K562 (cell line): ENCODE measurements at regions not wholly inside any gene's neighbourhood (a gene's known extent, or its start where the extent isn't known, plus 50 kb on each side); places are given as distances from the start of the nearest gene placed in this dataset.

Experiments
- ATAC-seq: fragments of 200-7000 bp; cut with Tn5 transposase; 3 replicates; pipeline ENCODE4 v1.9.1; 2020; ENCODE audit warnings: moderate library complexity
- BruUV-seq: library from RNA; stranded (reverse); fragments of 400-500 nt; replicated peaks from 2 replicates; lab custom pipeline; 2021; lab: Mats Ljungman, UMichigan
- CTCF ChIA-PET: fragments of 300-600 bp; formaldehyde crosslinking; extraction: SDS; loops from one replicate; lab custom pipeline; 2021; ENCODE audit warnings: low intra/inter-chr PET ratio; lab: Yijun Ruan, JAX
- POLR2A ChIA-PET: fragments of 300-600, 350-650 bp; sonication (Branson Sonifier 250); formaldehyde crosslinking; extraction: SDS; loops from one replicate; lab custom pipeline; 2021; ENCODE audit warnings: antibody characterized with exemption, inconsistent platforms; lab: Yijun Ruan, JAX
- DNase-seq, 4 experiments: peaks; one replicate each; pipeline versions ENCODE4 v3.0.0 to v3.0.0-alpha.2; 2011 to 2018; ENCODE audit warnings: low spot score in 3 of 4, mixed read lengths in 3 of 4; ENCODE audit errors: extremely low read depth in 1 of 4
- FAIRE-seq: peaks from 2 replicates; lab custom pipeline; 2011; peaks lifted over from hg19 to GRCh38; lab: Jason Lieb, UNC
- H2AFZ ChIP-seq: 2 replicates; pipeline ENCODE4 v1.6.0; 2011; ENCODE audit warnings: low read depth, low read length, control low read depth, inconsistent platforms
- H3K27ac ChIP-seq: fragments of 200-600 bp; 3 replicates; pipeline ENCODE4 v1.8.0; 2011; ENCODE audit warnings: low read depth, mild to moderate bottlenecking, control low read depth, inconsistent platforms, low read length, moderate library complexity, mixed read lengths; ENCODE audit errors: extremely low read depth
- H3K27me3 ChIP-seq, 2 experiments: fragments of 300-600 bp in 1 of 2; 2 replicates in 1 of 2; 3 replicates in 1 of 2; pipeline versions ENCODE4 v1.6.0 to v1.8.0; 2011; ENCODE audit warnings: inconsistent platforms in 2 of 2, low read length in 2 of 2, mild to moderate bottlenecking in 1 of 2, mixed read lengths in 1 of 2, moderate library complexity in 1 of 2; ENCODE audit not compliant: control insufficient read depth in 2 of 2, insufficient read depth in 2 of 2
- H3K36me3 ChIP-seq: fragments of 300-600 bp; 3 replicates; pipeline ENCODE4 v1.8.0; 2011; ENCODE audit warnings: mild to moderate bottlenecking, low read length, inconsistent platforms; ENCODE audit not compliant: control insufficient read depth, insufficient read depth
- H3K4me1 ChIP-seq, 2 experiments: fragments of 200-600 bp in 1 of 2; replicated peaks in 1 of 2; 2 replicates in 1 of 2; 3 replicates in 1 of 2; pipeline versions ENCODE4 v1.5.1 to v1.8.0; 2011; ENCODE audit warnings: inconsistent platforms in 2 of 2, low read length in 2 of 2, mild to moderate bottlenecking in 1 of 2, mixed read lengths in 1 of 2, moderate library complexity in 1 of 2; ENCODE audit not compliant: control insufficient read depth in 2 of 2, insufficient read depth in 2 of 2
- H3K4me2 ChIP-seq: 2 replicates; pipeline ENCODE4 v1.6.1; 2011; ENCODE audit warnings: low read length, control low read depth, inconsistent platforms, mixed read lengths; ENCODE audit not compliant: insufficient read depth
- H3K4me3 ChIP-seq: fragments of 200-600 bp; sonication (generic), shearing (Covaris generic); 2 replicates; pipeline ENCODE4 v1.5.1; 2016; ENCODE audit warnings: control low read depth, inconsistent platforms
- H3K79me2 ChIP-seq: fragments of 200-600 bp; 3 replicates; pipeline ENCODE4 v1.8.0; 2011; ENCODE audit warnings: low read length, inconsistent platforms; ENCODE audit not compliant: control insufficient read depth, insufficient read depth
- H3K9ac ChIP-seq, 2 experiments: 2 replicates each; pipeline versions ENCODE4 v1.6.0 to v1.6.1; 2011; ENCODE audit warnings: low read depth in 2 of 2, low read length in 2 of 2, control low read depth in 1 of 2, inconsistent platforms in 1 of 2, mild to moderate bottlenecking in 1 of 2, mixed read lengths in 1 of 2; ENCODE audit not compliant: insufficient read depth in 1 of 2
- H3K9me1 ChIP-seq: one replicate; pipeline ENCODE4 v1.6.0; 2011; ENCODE audit warnings: inconsistent platforms, mild to moderate bottlenecking, low read length, moderate library complexity; ENCODE audit not compliant: control insufficient read depth, insufficient read depth
- H3K9me3 ChIP-seq: replicated peaks from 2 replicates; pipeline ENCODE4 v1.5.1; 2011; ENCODE audit warnings: low read depth, low read length, inconsistent platforms; ENCODE audit not compliant: control insufficient read depth, insufficient read depth
- H4K20me1 ChIP-seq: replicated peaks from 2 replicates; pipeline ENCODE4 v1.6.1; 2011; ENCODE audit warnings: low read length, inconsistent platforms, mixed read lengths; ENCODE audit not compliant: control insufficient read depth, insufficient read depth
- ARHGAP35 ChIP-seq: fragments of 450-650 bp; IDR thresholded peaks from 2 replicates; pipeline ENCODE4 v1.6.1; 2018; ENCODE audit not compliant: partially characterized antibody
- CEBPG ChIP-seq, 3 experiments: fragments of 200-800 bp in 1 of 3; sonication (Bioruptor generic) in 1 of 3; sonication (generic) in 1 of 3; formaldehyde crosslinking in 1 of 3; IDR thresholded peaks in 2 of 3; conservative IDR thresholded peaks in 1 of 3; 2 replicates each; pipeline versions ENCODE4 v1.6.1 to v1.8.0; 2016 to 2022; ENCODE audit warnings: missing compliant biosample characterization in 2 of 3, missing genetic modification characterization in 2 of 3, mild to moderate bottlenecking in 1 of 3, missing genetic modification reagents in 1 of 3
- WGBS: fragments of 100-300 bp; shearing (Covaris generic); methylation state at CpG from one replicate; pipeline ENCODE4 v1.1.6; 2016; ENCODE audit warnings: low coverage, mixed read lengths; ENCODE audit not compliant: insufficient coverage; ENCODE audit errors: missing lambda C conversion rate; 5-methylcytosine and 5-hydroxymethylcytosine counted together
- in situ Hi-C: fragments of 300-500 bp; cut with MboI; formaldehyde crosslinking; loops from 4 replicates; pipeline ENCODE4 v1.15.0; 2018; ENCODE audit warnings: inconsistent platforms, mixed read lengths
- intact Hi-C: fragments of 100-400 bp; cut with micrococcal nuclease; formaldehyde crosslinking; loops from 2 replicates; pipeline ENCODE4 v1.14.2; 2022
- TF ChIP-seq, protein P1 (sequence below): sonication (generic); formaldehyde crosslinking; IDR thresholded peaks from 2 replicates; pipeline ENCODE4 v1.5.0; 2020; ENCODE audit warnings: missing genetic modification reagents

DNA sequence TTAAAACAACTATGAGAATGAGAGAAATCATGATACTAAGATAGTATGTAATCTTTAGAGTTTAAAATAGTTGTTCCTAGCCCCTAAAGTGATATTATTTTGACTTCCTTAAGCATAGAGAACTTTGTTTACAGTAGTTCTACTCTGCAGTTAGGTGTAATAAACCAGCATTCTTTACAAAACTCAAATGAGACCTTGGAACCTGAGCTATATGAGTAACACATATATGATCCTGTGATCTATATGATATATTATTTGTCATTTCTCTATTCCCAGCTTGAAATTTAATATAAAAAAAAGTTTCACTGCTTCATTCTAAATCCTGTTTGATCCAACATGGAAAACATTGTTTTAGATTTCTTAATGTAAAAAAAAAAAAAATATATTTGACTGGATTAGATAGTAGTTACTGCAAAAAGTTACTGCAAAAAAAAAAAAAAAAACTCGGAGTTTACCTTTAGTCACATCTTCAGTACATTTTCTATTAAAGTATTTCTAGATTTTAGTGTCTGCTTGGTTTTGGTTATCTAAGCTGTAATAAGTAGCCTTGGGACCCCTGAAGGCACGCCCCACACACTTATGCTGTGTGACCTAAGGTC is 463.8 kb downstream of the USP25 start:
- TF ChIP-seq, protein P1, sequence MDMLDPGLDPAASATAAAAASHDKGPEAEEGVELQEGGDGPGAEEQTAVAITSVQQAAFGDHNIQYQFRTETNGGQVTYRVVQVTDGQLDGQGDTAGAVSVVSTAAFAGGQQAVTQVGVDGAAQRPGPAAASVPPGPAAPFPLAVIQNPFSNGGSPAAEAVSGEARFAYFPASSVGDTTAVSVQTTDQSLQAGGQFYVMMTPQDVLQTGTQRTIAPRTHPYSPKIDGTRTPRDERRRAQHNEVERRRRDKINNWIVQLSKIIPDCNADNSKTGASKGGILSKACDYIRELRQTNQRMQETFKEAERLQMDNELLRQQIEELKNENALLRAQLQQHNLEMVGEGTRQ (CRISPR knock-in tag), result no peak
- no peaks in the 10 kb centered on the region for H3K36me3 ChIP-seq
- no peaks in the 10 kb centered on the region for H3K9me3 ChIP-seq
- DNase-seq, result no peak
- WGBS, result 0% methylated on average over 2 of the region's 2 CpGs
- no peaks in the 10 kb centered on the region for H3K4me1 ChIP-seq
- FAIRE-seq, result no peak
- CTCF ChIA-PET, result no interaction called here
- intact Hi-C loops, result no loop called here
- H2AFZ ChIP-seq, result no peak overlapping the region
- POLR2A ChIA-PET, result no interaction called here
- H4K20me1 ChIP-seq, result no peaks in the 10 kb centered on the region
- no peak overlapping the region for H3K4me3 ChIP-seq
- no peak overlapping the region for H3K9ac ChIP-seq
- in situ Hi-C loops, result no loop called here
- no peaks in the 10 kb centered on the region for H3K9me1 ChIP-seq
- no peak for ATAC-seq
- H3K79me2 ChIP-seq, result no peaks in the 10 kb centered on the region
- H3K4me2 ChIP-seq, result no peak overlapping the region
- H3K27ac ChIP-seq, result no peak overlapping the region
- no peaks in the 10 kb centered on the region for H3K27me3 ChIP-seq
- BruUV-seq, result no TSS peak

DNA sequence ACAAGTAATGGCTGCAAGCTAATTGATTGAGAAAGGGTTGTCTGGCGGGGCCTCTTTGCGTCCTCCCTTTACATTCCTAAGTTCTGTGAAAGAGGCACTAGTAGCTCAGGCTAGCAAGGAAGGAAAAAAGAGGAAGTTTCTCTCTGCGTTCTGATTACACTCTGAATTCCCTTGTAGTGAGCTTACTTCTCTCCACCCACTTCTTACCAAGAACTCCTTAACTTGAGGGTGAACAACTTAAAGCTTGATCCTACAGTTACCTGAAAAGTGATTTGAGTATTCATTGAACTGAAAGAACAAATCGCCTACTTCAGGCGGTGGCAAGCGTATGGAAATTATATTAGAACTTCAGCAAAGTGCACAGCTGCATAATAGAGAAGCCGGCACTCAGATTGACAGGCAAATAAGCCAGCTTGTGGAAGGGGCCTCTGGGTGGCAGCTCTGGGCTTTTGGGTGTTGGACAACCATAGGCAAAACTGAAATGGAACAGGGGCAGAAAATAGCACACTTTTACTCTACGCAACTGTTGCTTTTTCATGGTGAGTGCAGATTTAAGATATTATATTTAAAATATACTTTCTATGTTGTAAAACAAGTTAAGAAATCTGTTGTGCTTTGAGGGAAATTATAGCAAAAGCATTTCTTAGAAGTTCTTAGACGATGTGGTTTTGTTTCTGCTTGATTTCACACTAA is 464.5 kb downstream of the USP25 start:
- in situ Hi-C loops, result no loop called here
- WGBS, result 3% methylated on average over 9 of the region's 9 CpGs
- no peak for DNase-seq
- intact Hi-C loops, result no loop called here
- Histone ChIP-seq H3K79me2 (no peaks in the 10 kb centered on the region), H4K20me1 (no peaks in the 10 kb centered on the region), H3K9me3 (no peaks in the 10 kb centered on the region)
- TF ChIP-seq ARHGAP35 (no peak), CEBPG (CRISPR knock-in tag; IDR thresholded peaks at IDR 0.05) (no peak), CEBPG (tag; conservative IDR thresholded peaks at IDR 0.05 in 1 of 2, IDR thresholded peaks at IDR 0.05 in 1 of 2) (no peak)
- TF ChIP-seq, all 486 proteins: peak for 0
- Histone ChIP-seq H3K36me3 (no peaks in the 10 kb centered on the region), H3K4me2 (no peak overlapping the region), H3K27me3 (no peaks in the 10 kb centered on the region), H3K9ac (no peak overlapping the region), H3K27ac (no peak overlapping the region), H2AFZ (no peak overlapping the region), H3K9me1 (no peaks in the 10 kb centered on the region), H3K4me3 (no peak overlapping the region), H3K4me1 (no peaks in the 10 kb centered on the region)
- no TSS peak for BruUV-seq
- POLR2A ChIA-PET, result no interaction called here
- CTCF ChIA-PET, result no interaction called here
- ATAC-seq (no peak), FAIRE-seq (no peak)
